Activated CD8-positive, alpha-beta memory T cell treated with anti-CD3 and anti-CD28 coated beads for 36 hours (primary cell): ENCODE measurements at regions not wholly inside any gene's neighbourhood (a gene's known extent, or its start where the extent isn't known, plus 50 kb on each side); places are given as distances from the start of the nearest gene placed in this dataset.

ENCODE experiments used
- CTCF ChIA-PET: fragments of 350-600 bp; sonication (Branson Sonifier 250); formaldehyde crosslinking; loops from one replicate; lab custom pipeline; 2021; ENCODE audit warnings: antibody characterized with exemption; lab: Charles Lee
- POLR2A ChIA-PET: fragments of 350-600 bp; sonication (Branson Sonifier 250); formaldehyde crosslinking; loops from one replicate; lab custom pipeline; 2021; ENCODE audit warnings: antibody characterized with exemption; lab: Charles Lee

GRCh38 chr9:126147186-126147935 lies 179.3 kb upstream of the MVB12B start:
- CTCF ChIA-PET: no interaction called here
- POLR2A ChIA-PET: no interaction called here

GRCh38 chr9:126147936-126148870 lies 178.4 kb upstream of the MVB12B start:
- ChIA-PET POLR2A (no interaction called here), CTCF (interaction anchor here (1.4 kb wide), 1 partner anchor 741 kb away, joined by 4 read pairs; no protein-coding TSS in a partner anchor)

DNA sequence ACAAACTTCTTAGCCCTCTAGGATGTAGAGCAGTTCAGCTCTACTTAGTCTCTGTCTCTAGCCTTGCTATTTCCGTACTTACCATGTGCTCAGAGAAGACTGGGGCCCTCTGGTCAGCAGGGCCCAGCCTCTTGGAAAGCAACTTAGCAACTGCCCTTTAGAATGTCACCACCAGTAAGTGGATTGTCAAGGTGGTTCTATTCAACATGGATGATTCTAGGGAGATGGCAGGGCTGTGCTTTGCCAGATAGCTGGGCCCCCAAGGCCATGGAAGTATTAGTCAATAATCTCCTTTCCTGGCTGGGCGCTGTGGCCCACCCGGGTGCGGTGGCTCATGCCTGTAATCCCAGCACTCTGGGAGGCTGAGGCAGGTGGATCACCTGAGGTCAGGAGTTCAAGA lies 177.6 kb upstream of the MVB12B start:
- POLR2A ChIA-PET: no interaction called here
- CTCF ChIA-PET: interaction anchor here (1.4 kb wide), 1 partner anchor 742 kb away, joined by 4 read pairs; no protein-coding TSS in a partner anchor

DNA sequence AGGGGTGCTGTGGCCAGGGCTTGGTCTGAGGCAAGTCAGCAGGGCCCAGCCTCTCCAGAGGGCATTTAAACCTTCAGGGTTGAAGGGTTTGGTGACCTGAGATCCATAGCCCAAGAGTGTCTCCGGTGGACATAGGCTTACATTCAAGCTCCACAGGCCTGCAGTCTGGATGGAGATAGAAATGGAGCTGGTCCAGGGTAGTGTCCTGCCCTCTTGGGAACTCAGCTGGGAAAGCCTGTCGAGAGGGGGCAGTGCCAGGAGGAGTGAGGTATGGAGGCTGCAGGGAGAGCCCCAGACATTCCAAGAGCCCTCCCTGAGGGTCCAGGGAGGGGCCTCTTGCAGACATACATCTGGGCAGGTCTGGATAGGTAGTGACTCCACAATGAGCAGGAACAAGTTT lies 177.0 kb upstream of the MVB12B start:
- CTCF ChIA-PET: interaction anchor here (1.4 kb wide), 1 partner anchor 742 kb away, joined by 4 read pairs; no protein-coding TSS in a partner anchor

DNA sequence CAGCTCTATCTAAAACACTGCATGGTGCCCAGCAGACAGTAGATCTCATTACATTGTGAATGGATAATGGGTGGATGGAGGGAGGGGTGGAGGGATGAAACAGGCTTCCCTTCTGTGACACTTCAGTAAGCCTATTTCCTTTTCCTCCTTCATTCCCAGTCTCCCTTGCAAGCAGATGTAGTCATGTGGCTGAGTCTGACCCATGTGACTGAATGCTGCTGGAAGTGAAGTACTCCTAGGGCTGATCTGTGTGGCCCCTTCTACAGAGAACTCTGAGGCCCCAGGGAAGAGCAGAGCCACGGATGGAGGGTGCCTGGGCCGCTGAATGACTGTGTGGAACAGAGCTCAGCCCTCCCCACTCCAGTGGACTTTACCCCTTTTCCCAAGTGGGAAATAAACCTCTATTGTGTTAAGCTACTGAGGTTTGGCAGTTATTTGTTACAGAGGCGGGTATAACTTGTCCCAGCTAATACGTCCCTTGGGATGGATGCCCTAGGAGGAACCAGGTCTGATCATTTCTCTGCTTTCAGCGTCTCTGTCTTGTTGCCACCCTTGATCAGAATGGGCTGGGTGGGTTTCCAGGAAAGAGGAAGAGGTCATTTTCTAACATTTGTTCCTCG lies 176.1 kb upstream of the MVB12B start:
- CTCF ChIA-PET: no interaction called here
- POLR2A ChIA-PET: no interaction called here

More for the DNA sequence above, 177.0 kb upstream of the MVB12B start:
- POLR2A ChIA-PET: no interaction called here

GRCh38 chr9:126151031-126151685 lies 175.5 kb upstream of the MVB12B start:
- CTCF ChIA-PET: no interaction called here
- POLR2A ChIA-PET: no interaction called here

DNA sequence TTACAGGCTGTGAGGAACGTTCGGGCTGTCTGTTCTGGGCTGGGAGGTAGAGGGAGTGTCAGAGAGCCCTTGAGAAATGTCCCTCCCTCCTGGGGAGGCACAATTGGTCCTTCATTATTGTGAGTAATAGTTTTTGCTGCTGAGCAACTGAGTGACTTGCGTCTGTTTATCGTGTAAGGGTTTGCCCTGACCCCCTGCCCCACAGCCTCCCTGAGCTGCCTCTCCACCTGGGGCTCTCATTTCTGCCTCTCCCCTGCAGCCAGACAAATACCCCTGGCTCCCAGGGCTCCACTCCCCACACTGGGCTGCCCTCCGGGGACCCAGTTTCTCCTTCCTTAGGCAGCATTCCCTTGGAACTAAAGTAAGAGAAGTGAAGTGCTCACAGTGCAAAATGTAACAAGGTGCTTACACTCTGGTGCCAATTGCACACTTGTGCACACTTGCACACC lies 174.9 kb upstream of the MVB12B start:
- CTCF ChIA-PET: no interaction called here
- POLR2A ChIA-PET: no interaction called here

DNA sequence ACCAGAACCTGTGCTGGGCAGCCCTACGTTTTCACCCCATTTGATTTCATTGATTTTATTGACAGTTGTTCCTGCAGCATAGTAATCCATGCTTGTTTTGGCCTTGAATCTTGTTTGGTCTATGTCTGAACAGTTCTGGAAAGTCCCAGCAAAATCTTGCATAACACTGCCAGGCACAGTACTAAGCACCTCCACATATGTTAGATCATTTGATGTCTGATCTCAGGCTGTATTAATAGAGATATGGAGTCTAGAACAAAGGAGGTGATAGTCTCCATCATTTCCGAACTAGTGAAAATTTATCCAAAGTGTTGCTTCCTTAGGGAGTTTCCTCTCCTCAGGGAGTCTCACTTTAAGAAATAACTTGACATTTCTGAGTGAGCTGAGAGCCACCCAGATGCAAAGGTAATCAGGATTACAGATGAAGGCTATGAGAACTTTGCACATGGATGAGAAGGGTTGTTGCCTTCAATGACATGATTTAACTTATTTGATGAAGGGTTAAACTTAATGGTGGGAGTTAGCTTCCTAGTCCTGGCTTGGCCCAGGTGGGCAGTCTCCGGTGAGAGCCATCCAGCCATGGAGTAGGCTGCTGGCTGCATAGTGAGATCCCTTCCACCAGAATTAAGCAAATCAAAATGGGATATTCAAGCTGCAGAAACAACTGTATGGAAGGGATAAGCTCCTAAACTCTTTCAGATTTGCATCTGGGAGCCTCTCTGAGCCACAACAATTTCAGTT lies 173.8 kb upstream of the MVB12B start:
- ChIA-PET POLR2A (no interaction called here), CTCF (interaction anchor here (0.6 kb wide), 1 partner anchor 133 kb away, joined by 6 read pairs; no protein-coding TSS in a partner anchor)

DNA sequence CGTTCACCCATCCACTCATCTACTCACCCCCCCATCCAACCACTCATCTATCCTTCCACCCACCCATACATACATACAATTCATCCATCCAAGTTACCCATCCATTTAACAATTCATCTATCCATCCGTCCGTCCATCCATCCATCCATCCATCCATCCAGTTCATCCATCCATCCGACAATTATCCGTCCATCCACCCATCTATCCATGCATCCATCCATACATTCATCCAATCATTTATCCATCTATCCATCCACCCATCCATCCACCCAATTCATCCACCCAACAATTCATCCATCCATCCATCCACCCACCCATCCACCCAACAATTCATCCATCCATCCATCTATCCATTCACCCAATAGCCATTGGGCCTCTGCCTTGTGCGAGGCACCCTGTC lies 173.2 kb upstream of the MVB12B start:
- ChIA-PET CTCF (interaction anchor here (0.6 kb wide), 1 partner anchor 134 kb away, joined by 6 read pairs; no protein-coding TSS in a partner anchor), POLR2A (no interaction called here)

GRCh38 chr9:126154182-126154827 lies 172.3 kb upstream of the MVB12B start:
- ChIA-PET CTCF (no interaction called here), POLR2A (no interaction called here)

GRCh38 chr9:126154869-126155268 lies 171.8 kb upstream of the MVB12B start:
- POLR2A ChIA-PET: no interaction called here
- CTCF ChIA-PET: no interaction called here

DNA sequence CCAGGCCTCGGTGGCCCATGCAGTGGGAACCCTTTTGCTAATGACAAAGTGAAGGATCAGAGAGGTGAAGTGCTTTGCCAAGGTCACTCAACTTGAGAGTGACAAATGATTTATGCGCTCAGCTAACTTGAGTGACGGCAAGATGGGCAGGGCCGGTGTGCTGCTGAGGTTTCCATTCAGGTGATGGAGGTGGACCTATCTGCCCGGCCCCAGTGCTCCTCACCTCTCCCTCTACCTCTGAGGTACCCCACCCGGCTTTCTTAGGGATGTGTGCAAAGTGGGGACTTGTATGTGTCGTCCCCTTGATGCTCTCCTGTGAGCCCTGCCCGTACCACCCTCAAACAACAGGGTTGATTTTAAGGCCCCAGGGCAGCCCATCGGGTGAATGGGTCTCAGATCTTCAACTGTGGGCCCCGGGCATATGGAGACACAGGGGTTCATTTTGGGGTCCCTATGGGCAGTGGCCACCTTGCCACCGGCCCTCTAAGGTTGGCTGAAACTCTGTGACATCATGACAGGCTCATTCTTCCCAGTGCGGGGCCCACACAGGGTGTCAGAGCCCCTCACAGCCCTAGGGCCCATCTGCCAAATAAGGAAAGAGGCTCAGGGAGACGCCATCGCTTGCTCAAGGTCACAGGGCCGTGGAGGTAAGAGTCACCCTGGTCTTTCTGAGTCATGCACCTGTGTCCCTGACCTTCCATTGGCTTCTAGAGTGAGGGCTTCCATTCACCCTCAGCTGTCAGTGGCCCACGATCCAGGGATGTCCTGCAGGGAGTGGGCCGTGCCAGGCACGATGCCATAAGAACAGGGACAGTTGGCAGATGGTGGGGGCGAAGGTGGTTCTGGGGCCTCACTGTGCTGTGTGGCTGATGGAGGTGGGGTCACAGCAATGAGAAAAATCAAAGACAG lies 170.6 kb upstream of the MVB12B start:
- CTCF ChIA-PET: no interaction called here
- POLR2A ChIA-PET: no interaction called here

- ChIA-PET POLR2A (no interaction called here), CTCF (no interaction called here)
Observed at GRCh38 chr9:126156898-126157297, 169.7 kb upstream of the MVB12B start.

- ChIA-PET POLR2A (no interaction called here), CTCF (no interaction called here)
Observed at GRCh38 chr9:126157423-126157822, 169.2 kb upstream of the MVB12B start.

DNA sequence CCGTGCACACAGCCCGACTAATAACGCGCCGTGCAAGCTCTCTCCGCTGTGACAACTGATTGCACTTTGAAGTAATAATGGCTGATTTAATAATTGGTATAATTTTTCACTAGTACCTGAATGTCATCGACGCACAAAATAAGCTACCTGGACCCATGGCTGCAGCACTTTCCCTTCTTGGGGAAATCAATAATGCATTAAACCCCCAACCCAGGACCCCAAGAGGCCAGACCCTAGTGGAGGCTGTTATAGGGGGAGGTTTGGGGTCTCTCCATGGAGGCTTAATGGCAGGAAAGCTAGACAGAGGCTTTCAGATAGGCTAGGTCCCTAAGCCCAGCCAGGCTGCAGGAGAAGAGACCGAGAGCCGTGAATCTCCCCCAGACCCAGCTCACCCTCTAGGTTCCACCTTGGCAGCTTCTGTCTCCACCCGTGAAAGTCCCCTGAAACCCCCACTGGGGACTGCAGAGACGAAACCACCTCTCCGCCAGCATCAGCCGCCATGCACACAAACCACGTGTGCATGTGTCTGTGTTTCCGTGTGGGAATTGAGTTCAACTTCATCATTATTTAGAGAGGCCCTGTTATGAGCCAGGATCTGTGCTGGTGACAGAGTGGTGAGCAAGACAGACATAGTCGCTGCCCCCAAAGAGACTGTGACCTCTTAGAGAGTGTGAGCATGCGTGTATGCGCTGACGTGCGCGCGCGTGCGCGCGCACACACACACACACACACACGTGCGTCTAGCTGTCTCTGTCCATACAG lies 168.6 kb upstream of the MVB12B start:
- ChIA-PET POLR2A (no interaction called here), CTCF (interaction anchor here (1.1 kb wide), 1 partner anchor 751 kb away, joined by 5 read pairs; no protein-coding TSS in a partner anchor)
